Gastrocnemius medialis (tissue), 4 donors: ENCODE measurements at regions not wholly inside any gene's neighbourhood (a gene's known extent, or its start where the extent isn't known, plus 50 kb on each side); places are given as distances from the start of the nearest gene placed in this dataset.

Experiments
- ATAC-seq, 2 donors: fragments of 150-250 bp; one replicate each; pipeline ENCODE4 v1.9.1; 2016
- DNase-seq, 2 donors: peaks; one replicate each; pipeline ENCODE4 v3.0.0-alpha.2; 2019
- H3K27ac ChIP-seq, 4 donors: fragments of 200-600 bp; sonication (generic); 1 replicate in 1 of 4; 2 replicates in 3 of 4; pipeline ENCODE4 v1.5.1; 2016 to 2018; ENCODE audit warnings: mild to moderate bottlenecking in 2 of 4, moderate library complexity in 1 of 4
- H3K27me3 ChIP-seq, 3 donors: fragments of 200-600 bp; sonication (generic) in 2 of 3; 1 replicate in 1 of 3; 2 replicates in 2 of 3; pipeline versions ENCODE4 v1.5.1 to v1.6.0; 2016 to 2019; ENCODE audit warnings: mild to moderate bottlenecking in 1 of 3, moderate library complexity in 1 of 3
- H3K36me3 ChIP-seq, 2 donors: fragments of 200-600 bp; sonication (generic) in 1 of 2; one replicate each; pipeline ENCODE4 v1.5.1; 2017 to 2018
- H3K4me1 ChIP-seq, 2 donors: fragments of 200-600 bp; sonication (generic) in 1 of 2; one replicate each; pipeline ENCODE4 v1.5.1; 2016 to 2017; ENCODE audit warnings: mild to moderate bottlenecking in 2 of 2
- H3K4me3 ChIP-seq, 4 donors: fragments of 200-600 bp; sonication (generic) in 3 of 4; 1 replicate in 1 of 4; 2 replicates in 3 of 4; pipeline ENCODE4 v1.5.1; 2016 to 2019; ENCODE audit warnings: mild to moderate bottlenecking in 2 of 4
- H3K9me3 ChIP-seq, 3 donors: fragments of 200-600 bp; sonication (generic) in 2 of 3; 1 replicate in 1 of 3; 2 replicates in 2 of 3; pipeline ENCODE4 v1.5.1; 2016 to 2019
- CTCF ChIP-seq, 5 experiments: fragments of 450-650 bp in 3 of 5; fragments of 200-600 bp in 2 of 5; sonication (generic) in 2 of 5; IDR thresholded peaks in 4 of 5; conservative IDR thresholded peaks in 1 of 5; 1 replicate in 4 of 5; 2 replicates in 1 of 5; pipeline ENCODE4 v1.5.1; 2016 to 2019; ENCODE audit warnings: antibody characterized with exemption in 5 of 5, mild to moderate bottlenecking in 3 of 5, moderate library complexity in 3 of 5
- POLR2A ChIP-seq, 2 donors: fragments of 450-650 bp; IDR thresholded peaks; one replicate each; pipeline ENCODE4 v1.6.1; 2017; ENCODE audit warnings: antibody characterized with exemption in 2 of 2, mild to moderate bottlenecking in 2 of 2, moderate library complexity in 2 of 2
- in situ Hi-C, 4 donors: fragments of 200-750 bp; cut with MboI; loops; one replicate each; pipeline versions ENCODE4 v1.15.0 to v1.8.0; 2017; ENCODE audit warnings: low sequenced_read_pairs in 4 of 4
- intact Hi-C: fragments of 100-400 bp; cut with DNase I; formaldehyde crosslinking; loops from one replicate; pipeline ENCODE4 v1.15.1; 2023; ENCODE audit warnings: low total_unique reads

- ATAC-seq = no peak
- in situ Hi-C loops = no loop called here
- intact Hi-C loops = no loop called here
- H3K4me1 ChIP-seq = no peaks in the 10 kb centered on the region
- no peaks in the 10 kb centered on the region for H3K27me3 ChIP-seq
- no peak overlapping the region for H3K27ac ChIP-seq
- no peaks in the 10 kb centered on the region for H3K36me3 ChIP-seq
- TF ChIP-seq CTCF (IDR thresholded peaks at IDR 0.05 in 4 of 5, conservative IDR thresholded peaks at IDR 0.05 in 1 of 5) (no peak), POLR2A (IDR thresholded peaks at IDR 0.05) (no peak)
- DNase-seq = no peak
- no peaks in the 10 kb centered on the region for H3K9me3 ChIP-seq
- no peak overlapping the region for H3K4me3 ChIP-seq
These were observed 140.3 kb upstream of the FTMT start for GRCh38 chr5:121711416-121711815.

DNA sequence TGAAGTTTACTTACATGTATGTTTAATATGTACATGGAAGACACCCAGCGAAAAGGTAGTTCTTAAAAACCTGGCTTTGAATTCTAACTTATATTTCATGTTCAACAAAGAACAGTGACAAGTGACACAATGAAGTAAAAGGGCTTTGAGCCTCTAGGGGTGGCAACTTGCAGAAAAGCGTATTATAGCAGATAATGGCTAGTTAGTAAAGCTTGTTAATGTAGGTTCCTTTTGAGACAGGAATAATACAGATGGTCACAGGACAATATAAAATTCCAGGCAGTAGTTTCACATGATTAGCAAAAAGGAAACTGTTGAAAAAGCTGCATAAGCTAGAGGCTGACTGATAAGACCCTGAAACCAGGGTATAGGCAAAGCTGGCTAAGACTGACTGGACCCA, 132.4 kb upstream of the FTMT start:
- Histone ChIP-seq H3K27ac (no peak overlapping the region), H3K4me3 (no peak overlapping the region), H3K9me3 (no peaks in the 10 kb centered on the region), H3K27me3 (no peaks in the 10 kb centered on the region), H3K4me1 (no peaks in the 10 kb centered on the region), H3K36me3 (no peaks in the 10 kb centered on the region)
- in situ Hi-C loops (no loop called here), intact Hi-C loops (no loop called here)
- DNase-seq (no peak), ATAC-seq (no peak)
- TF ChIP-seq CTCF (IDR thresholded peaks at IDR 0.05 in 4 of 5, conservative IDR thresholded peaks at IDR 0.05 in 1 of 5) (no peak), POLR2A (IDR thresholded peaks at IDR 0.05) (no peak)

DNA sequence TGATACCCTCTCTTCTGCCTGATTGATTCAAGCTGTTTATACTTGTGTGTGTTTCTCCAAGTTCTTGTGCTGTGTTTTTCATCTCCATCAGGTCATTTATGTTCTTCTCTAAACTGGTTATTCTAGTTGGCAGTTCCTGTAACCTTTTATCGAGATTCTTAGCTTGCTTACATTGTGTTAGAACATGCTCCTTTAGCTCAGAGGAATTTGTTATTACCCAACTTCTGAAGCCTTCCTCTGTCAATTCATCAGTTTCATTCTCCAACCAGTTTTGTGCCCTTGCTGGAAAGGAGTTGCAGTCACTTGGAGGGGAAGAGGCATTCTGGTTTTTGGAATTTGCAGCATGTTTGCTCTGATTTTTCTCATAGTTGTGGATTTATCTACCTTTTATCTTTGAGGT, 126.2 kb upstream of the FTMT start:
- H3K27ac ChIP-seq = no peak overlapping the region
- ATAC-seq (no peak), DNase-seq (no peak)
- H3K27me3 ChIP-seq = no peaks in the 10 kb centered on the region
- no peaks in the 10 kb centered on the region for H3K36me3 ChIP-seq
- H3K4me3 ChIP-seq = no peak overlapping the region
- H3K9me3 ChIP-seq = no peaks in the 10 kb centered on the region
- no peaks in the 10 kb centered on the region for H3K4me1 ChIP-seq
- intact Hi-C loops = no loop called here
- TF ChIP-seq CTCF (IDR thresholded peaks at IDR 0.05 in 4 of 5, conservative IDR thresholded peaks at IDR 0.05 in 1 of 5) (no peak), POLR2A (IDR thresholded peaks at IDR 0.05) (no peak)
- in situ Hi-C loops = no loop called here

DNA sequence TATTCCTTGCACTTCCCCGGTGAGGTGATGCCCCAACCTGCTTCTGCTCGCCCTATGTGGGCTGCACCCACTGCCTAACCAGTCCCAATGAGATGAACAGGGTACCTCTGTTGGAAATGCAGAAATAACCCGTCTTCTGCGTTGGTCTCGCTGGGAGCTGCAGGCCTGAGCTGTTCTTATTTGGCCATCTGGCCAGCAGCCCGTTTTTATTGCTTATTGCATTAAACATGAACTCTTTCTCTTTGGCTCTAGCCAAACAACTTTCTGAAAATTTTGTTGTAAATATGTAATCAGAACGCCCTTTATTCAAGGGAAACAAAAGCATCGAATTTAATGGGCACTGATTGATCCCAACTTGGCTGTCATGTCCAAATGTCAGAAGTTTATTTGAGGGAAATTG, 124.7 kb upstream of the FTMT start:
- in situ Hi-C loops = no loop called here
- H3K4me1 ChIP-seq = peaks cover 0 to 2% of the 10 kb centered on the region in 2 donors
- DNase-seq (no peak), ATAC-seq (no peak)
- intact Hi-C loops = no loop called here
- TF ChIP-seq CTCF (IDR thresholded peaks at IDR 0.05 in 4 of 5, conservative IDR thresholded peaks at IDR 0.05 in 1 of 5) (no peak), POLR2A (IDR thresholded peaks at IDR 0.05) (no peak)
- no peak overlapping the region for H3K27ac ChIP-seq
- H3K9me3 ChIP-seq = no peaks in the 10 kb centered on the region
- H3K4me3 ChIP-seq = no peak overlapping the region
- H3K27me3 ChIP-seq = no peaks in the 10 kb centered on the region
- no peaks in the 10 kb centered on the region for H3K36me3 ChIP-seq

- Histone ChIP-seq H3K27me3 (no peaks in the 10 kb centered on the region), H3K27ac (no peak overlapping the region), H3K4me1 (peaks cover 0 to 2% of the 10 kb centered on the region in 2 donors), H3K36me3 (no peaks in the 10 kb centered on the region), H3K9me3 (no peaks in the 10 kb centered on the region), H3K4me3 (no peak overlapping the region)
- in situ Hi-C loops = no loop called here
- DNase-seq = no peak
- ATAC-seq = no peak
- intact Hi-C loops = no loop called here
- TF ChIP-seq POLR2A (IDR thresholded peaks at IDR 0.05) (no peak), CTCF (IDR thresholded peaks at IDR 0.05 in 4 of 5, conservative IDR thresholded peaks at IDR 0.05 in 1 of 5) (no peak)
These were observed 120.3 kb upstream of the FTMT start for GRCh38 chr5:121731377-121731776.
